GM19025 (cell line): ENCODE measurements at regions not wholly inside any gene's neighbourhood (a gene's known extent, or its start where the extent isn't known, plus 50 kb on each side); places are given as distances from the start of the nearest gene placed in this dataset.

Experiments used
- ATAC-seq: cut with Tn5 transposase; IDR thresholded peaks from one replicate; pipeline ENCODE4 v1.9.1; 2021; ENCODE audit warnings: mild to moderate bottlenecking, low read depth, moderate library complexity; ENCODE audit not compliant: unreplicated experiment

- ATAC-seq, result no peak
These were observed 219.6 kb upstream of the GPR26 start for GRCh38 chr10:123446449-123447156.

- ATAC-seq, result no peak
These were observed 216.8 kb upstream of the GPR26 start for GRCh38 chr10:123449234-123449962.

GRCh38 chr10:123450956-123451605 lies 215.1 kb upstream of the GPR26 start:
- no peak for ATAC-seq

- ATAC-seq, result no peak
These were observed 214.4 kb upstream of the GPR26 start for GRCh38 chr10:123451618-123452245.

GRCh38 chr10:123454987-123455386 lies 211.2 kb upstream of the GPR26 start:
- no peak for ATAC-seq

- no peak for ATAC-seq
These were observed 210.3 kb upstream of the GPR26 start for GRCh38 chr10:123455861-123456260.

- no peak for ATAC-seq
These were observed 207.2 kb upstream of the GPR26 start for GRCh38 chr10:123458933-123459332.

- ATAC-seq, result no peak
These were observed 206.6 kb upstream of the GPR26 start for GRCh38 chr10:123459371-123460091.

GRCh38 chr10:123462246-123462645 lies 203.9 kb upstream of the GPR26 start:
- no peak for ATAC-seq

GRCh38 chr10:123462756-123463155 lies 203.4 kb upstream of the GPR26 start:
- ATAC-seq, result no peak

GRCh38 chr10:123463181-123463580 lies 203.0 kb upstream of the GPR26 start:
- ATAC-seq, result no peak

- no peak for ATAC-seq
These were observed 202.5 kb upstream of the GPR26 start for GRCh38 chr10:123463698-123464097.

GRCh38 chr10:123464430-123465323 lies 201.5 kb upstream of the GPR26 start:
- no peak for ATAC-seq

GRCh38 chr10:123470336-123470921 lies 195.7 kb upstream of the GPR26 start:
- no peak for ATAC-seq

GRCh38 chr10:123471811-123472210 lies 194.3 kb upstream of the GPR26 start:
- no peak for ATAC-seq

GRCh38 chr10:123472606-123473005 lies 193.5 kb upstream of the GPR26 start:
- ATAC-seq, result no peak

GRCh38 chr10:123474700-123475099 lies 191.5 kb upstream of the GPR26 start:
- ATAC-seq, result no peak

GRCh38 chr10:123475466-123475865 lies 190.7 kb upstream of the GPR26 start:
- no peak for ATAC-seq

- ATAC-seq, result no peak
These were observed 188.0 kb upstream of the GPR26 start for GRCh38 chr10:123478116-123478515.
